ENCODE measurements at regions not wholly inside any gene's neighbourhood (a gene's known extent, or its start where the extent isn't known, plus 50 kb on each side); places are given as distances from the start of the nearest gene placed in this dataset.

DNA sequence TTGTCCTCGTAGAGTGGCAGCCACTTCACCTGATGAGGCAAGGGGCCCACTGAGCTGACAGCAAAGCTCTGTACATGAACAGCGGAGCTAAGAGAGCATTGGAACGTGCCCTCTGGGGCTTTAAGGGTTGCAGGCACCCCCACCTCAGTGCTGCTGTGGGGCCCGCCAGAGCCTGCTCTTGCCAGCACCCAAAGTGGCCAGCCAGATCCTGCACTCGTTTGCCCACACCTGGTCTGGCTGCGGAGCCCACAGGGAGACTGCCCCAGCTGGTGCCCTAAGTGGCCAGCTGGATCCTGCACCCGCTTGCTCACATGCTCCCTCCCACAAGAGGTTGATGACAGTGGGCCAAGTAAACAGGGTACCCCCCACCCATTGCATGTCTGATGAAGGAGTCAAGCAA lies 783.4 kb upstream of the MIR17HG start:
- no peak overlapping the region for H3K4me3 ChIP-seq
- TF ChIP-seq FOXP2 (optimal IDR thresholded peaks at IDR 0.05; ENCODE audit: control extremely low read depth, extremely low read length, insufficient read depth) = no peak
- TF ChIP-seq EZH2 (IDR thresholded peaks at IDR 0.05) = no peak
- no peak for TF ChIP-seq POLR2AphosphoS5 (IDR thresholded peaks at IDR 0.05; ENCODE audit: borderline replicate concordance, low read depth, low read length)
- no peak overlapping the region for H3K9ac ChIP-seq (ENCODE audit: insufficient read length)
- no peaks in the 10 kb centered on the region for H3K36me3 ChIP-seq (ENCODE audit: insufficient read depth, low read length)
- no peak for DNase-seq (ENCODE audit: low read depth, low spot score)
- H3K9me3 ChIP-seq (ENCODE audit: low read depth, low read length) = no peaks in the 10 kb centered on the region
- no peak overlapping the region for H3K27ac ChIP-seq

DNA sequence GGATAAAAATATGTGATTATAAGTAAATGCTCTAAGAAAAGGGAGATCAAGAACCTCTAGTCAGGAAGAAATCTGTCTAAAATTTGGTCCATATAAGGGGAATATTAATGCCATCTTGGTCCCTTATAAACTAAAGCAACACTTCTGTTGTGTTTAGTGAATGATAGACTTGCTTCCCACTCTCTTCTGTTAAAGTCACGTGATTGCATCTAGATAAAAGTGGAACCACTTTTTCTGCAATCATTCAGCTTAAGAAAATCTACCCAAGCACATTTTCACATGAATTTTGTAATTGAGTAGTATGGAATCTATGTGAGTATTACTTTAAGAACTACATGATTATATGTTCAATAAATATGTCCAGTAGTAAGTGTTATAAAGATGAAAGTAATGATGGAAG lies 782.9 kb upstream of the MIR17HG start:
- Histone ChIP-seq H3K27ac (no peak overlapping the region), H3K4me3 (no peak overlapping the region), H3K9ac (ENCODE audit: insufficient read length) (no peak overlapping the region), H3K36me3 (ENCODE audit: insufficient read depth, low read length) (no peaks in the 10 kb centered on the region), H3K9me3 (ENCODE audit: low read depth, low read length) (no peaks in the 10 kb centered on the region)
- TF ChIP-seq FOXP2 (optimal IDR thresholded peaks at IDR 0.05; ENCODE audit: control extremely low read depth, extremely low read length, insufficient read depth) (no peak), EZH2 (IDR thresholded peaks at IDR 0.05) (no peak), POLR2AphosphoS5 (IDR thresholded peaks at IDR 0.05; ENCODE audit: borderline replicate concordance, low read depth, low read length) (no peak)
- DNase-seq (ENCODE audit: low read depth, low spot score) = no peak

DNA sequence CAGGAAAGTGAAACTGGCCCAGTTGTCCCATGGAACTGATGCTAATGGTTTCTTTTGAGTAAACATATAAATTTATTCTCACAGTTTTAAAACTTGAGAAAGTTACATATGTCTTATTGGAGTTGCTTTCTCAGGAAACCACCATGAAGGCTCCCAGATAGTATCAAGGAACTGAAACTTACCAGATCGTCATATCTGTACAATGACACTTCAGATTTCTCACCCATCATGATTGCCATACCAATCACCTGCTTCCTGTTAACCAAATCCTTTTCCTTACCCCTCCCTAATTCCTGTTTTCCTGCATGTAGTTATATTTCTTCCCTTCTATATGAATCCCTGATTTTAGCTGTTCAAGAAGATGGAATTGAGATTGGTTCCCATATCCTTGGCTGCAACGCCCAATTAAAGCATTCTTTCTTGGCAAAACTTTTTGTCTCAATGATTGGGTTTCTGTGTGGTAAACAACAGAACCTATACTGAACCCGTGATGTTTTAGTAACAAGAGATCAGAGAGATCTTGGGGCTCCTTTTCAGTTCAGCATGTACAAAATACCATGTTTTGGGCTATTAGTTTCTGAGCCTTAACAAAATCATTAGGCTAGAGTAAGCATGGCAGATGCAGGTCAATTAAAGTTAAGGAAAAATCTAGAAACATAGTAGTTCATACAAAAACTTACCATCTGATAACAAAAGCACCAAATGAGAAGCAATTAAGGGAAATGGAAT lies 781.3 kb upstream of the MIR17HG start:
- no peaks in the 10 kb centered on the region for H3K36me3 ChIP-seq (ENCODE audit: insufficient read depth, low read length)
- H3K4me3 ChIP-seq = no peak overlapping the region
- no peaks in the 10 kb centered on the region for H3K9me3 ChIP-seq (ENCODE audit: low read depth, low read length)
- H3K27ac ChIP-seq = no peak overlapping the region
- no peak for DNase-seq (ENCODE audit: low read depth, low spot score)
- TF ChIP-seq FOXP2 (optimal IDR thresholded peaks at IDR 0.05; ENCODE audit: control extremely low read depth, extremely low read length, insufficient read depth) (no peak), POLR2AphosphoS5 (IDR thresholded peaks at IDR 0.05; ENCODE audit: borderline replicate concordance, low read depth, low read length) (no peak), EZH2 (IDR thresholded peaks at IDR 0.05) (no peak)
- H3K9ac ChIP-seq (ENCODE audit: insufficient read length) = no peak overlapping the region

DNA sequence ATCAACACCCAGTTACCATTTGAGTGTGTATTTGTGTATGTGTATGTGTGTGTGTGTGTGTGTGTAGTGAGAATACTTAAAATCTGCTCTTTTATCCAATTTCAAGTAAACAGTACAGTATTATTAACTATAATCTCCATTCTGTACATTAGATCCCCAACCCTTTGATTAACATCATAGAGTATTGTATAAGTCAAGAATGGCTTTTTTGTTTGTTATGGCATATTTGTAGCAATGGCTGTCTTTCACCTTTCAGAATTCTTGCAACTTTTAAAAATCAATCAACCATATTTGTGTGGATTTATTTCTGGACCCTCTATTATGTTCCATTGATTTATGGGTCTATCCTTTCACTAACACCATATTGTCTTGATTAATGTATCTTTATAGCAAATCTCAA lies 779.3 kb upstream of the MIR17HG start:
- H3K9ac ChIP-seq (ENCODE audit: insufficient read length) = no peak overlapping the region
- H3K36me3 ChIP-seq (ENCODE audit: insufficient read depth, low read length) = no peaks in the 10 kb centered on the region
- H3K4me3 ChIP-seq = no peak overlapping the region
- no peak overlapping the region for H3K27ac ChIP-seq
- DNase-seq (ENCODE audit: low read depth, low spot score) = no peak
- no peak for TF ChIP-seq FOXP2 (optimal IDR thresholded peaks at IDR 0.05; ENCODE audit: control extremely low read depth, extremely low read length, insufficient read depth)
- no peak for TF ChIP-seq EZH2 (IDR thresholded peaks at IDR 0.05)
- H3K9me3 ChIP-seq (ENCODE audit: low read depth, low read length) = no peaks in the 10 kb centered on the region

DNA sequence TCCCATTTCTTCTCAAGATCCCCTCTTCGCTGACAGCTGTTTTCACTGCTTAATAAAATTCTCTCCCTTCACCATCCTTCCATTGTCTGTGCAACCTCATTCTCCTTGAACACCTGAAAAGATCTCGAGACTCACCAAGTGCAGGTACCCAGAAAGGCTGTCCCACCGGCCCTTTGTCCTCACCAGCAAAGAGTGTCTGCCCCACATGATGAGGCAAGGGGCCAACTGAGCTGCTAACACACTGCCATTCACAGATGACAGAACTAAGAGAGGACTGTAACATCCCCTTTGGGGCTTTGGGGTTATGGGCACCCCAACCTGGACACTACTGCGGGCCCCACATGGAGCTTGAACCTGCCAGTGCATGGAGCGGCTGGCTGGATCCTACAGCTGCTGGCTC lies 771.4 kb upstream of the MIR17HG start:
- TF ChIP-seq POLR2AphosphoS5 (IDR thresholded peaks at IDR 0.05; ENCODE audit: borderline replicate concordance, low read depth, low read length) (no peak), EZH2 (IDR thresholded peaks at IDR 0.05) (no peak), FOXP2 (optimal IDR thresholded peaks at IDR 0.05; ENCODE audit: control extremely low read depth, extremely low read length, insufficient read depth) (no peak)
- Histone ChIP-seq H3K9ac (ENCODE audit: insufficient read length) (no peak overlapping the region), H3K27ac (no peak overlapping the region), H3K4me3 (no peak overlapping the region), H3K9me3 (ENCODE audit: low read depth, low read length) (no peaks in the 10 kb centered on the region), H3K36me3 (ENCODE audit: insufficient read depth, low read length) (no peaks in the 10 kb centered on the region)
- DNase-seq (ENCODE audit: low read depth, low spot score) = no peak

DNA sequence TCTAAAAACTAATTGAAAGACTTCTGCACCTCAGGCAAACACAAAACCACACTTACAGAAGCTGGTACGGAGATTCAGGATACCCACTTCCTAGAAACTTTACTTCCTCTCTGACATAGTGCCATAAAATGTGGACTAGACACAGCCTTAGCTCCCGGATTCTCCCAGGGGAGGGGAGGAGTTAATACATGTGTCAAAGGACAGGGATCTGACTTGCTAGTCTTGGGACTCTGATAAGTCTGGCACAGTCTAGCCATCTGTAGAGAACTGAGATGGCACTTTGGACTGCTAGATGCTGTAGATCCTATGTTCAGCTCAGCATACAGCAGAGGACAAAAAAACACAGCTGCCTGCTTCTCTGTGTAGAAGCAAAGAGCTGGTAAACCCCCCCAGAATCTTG lies 769.8 kb upstream of the MIR17HG start:
- H3K36me3 ChIP-seq (ENCODE audit: insufficient read depth, low read length) = no peaks in the 10 kb centered on the region
- no peak for DNase-seq (ENCODE audit: low read depth, low spot score)
- H3K4me3 ChIP-seq = no peak overlapping the region
- no peaks in the 10 kb centered on the region for H3K9me3 ChIP-seq (ENCODE audit: low read depth, low read length)
- no peak for TF ChIP-seq FOXP2 (optimal IDR thresholded peaks at IDR 0.05; ENCODE audit: control extremely low read depth, extremely low read length, insufficient read depth)
- TF ChIP-seq EZH2 (IDR thresholded peaks at IDR 0.05) = no peak
- H3K9ac ChIP-seq (ENCODE audit: insufficient read length) = no peak overlapping the region
- no peak overlapping the region for H3K27ac ChIP-seq

DNA sequence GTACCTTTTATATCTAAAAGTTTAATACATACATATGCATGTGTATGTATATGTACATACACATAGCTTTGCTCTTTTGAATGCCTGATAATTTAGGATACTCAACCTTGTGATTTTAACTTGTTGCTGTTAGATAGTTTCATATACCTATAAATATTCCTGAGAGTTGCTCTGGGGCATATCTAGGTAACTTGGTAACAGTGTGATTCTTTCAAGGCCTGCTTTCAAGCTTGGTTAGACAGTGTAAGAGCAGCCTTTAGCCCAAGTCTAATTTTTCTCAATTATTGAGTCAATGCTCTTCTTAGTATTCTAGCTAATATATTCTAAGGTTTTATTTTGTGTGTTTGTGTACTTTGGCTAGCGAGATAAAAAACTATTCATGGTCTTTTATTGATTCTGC lies 762.1 kb upstream of the MIR17HG start:
- no peak overlapping the region for H3K9ac ChIP-seq (ENCODE audit: insufficient read length)
- no peak overlapping the region for H3K27ac ChIP-seq
- H3K36me3 ChIP-seq (ENCODE audit: insufficient read depth, low read length) = no peaks in the 10 kb centered on the region
- TF ChIP-seq FOXP2 (optimal IDR thresholded peaks at IDR 0.05; ENCODE audit: control extremely low read depth, extremely low read length, insufficient read depth) (no peak), EZH2 (IDR thresholded peaks at IDR 0.05) (no peak), POLR2AphosphoS5 (IDR thresholded peaks at IDR 0.05; ENCODE audit: borderline replicate concordance, low read depth, low read length) (no peak)
- DNase-seq (ENCODE audit: low read depth, low spot score) = no peak
- no peaks in the 10 kb centered on the region for H3K9me3 ChIP-seq (ENCODE audit: low read depth, low read length)
- no peak overlapping the region for H3K4me3 ChIP-seq

DNA sequence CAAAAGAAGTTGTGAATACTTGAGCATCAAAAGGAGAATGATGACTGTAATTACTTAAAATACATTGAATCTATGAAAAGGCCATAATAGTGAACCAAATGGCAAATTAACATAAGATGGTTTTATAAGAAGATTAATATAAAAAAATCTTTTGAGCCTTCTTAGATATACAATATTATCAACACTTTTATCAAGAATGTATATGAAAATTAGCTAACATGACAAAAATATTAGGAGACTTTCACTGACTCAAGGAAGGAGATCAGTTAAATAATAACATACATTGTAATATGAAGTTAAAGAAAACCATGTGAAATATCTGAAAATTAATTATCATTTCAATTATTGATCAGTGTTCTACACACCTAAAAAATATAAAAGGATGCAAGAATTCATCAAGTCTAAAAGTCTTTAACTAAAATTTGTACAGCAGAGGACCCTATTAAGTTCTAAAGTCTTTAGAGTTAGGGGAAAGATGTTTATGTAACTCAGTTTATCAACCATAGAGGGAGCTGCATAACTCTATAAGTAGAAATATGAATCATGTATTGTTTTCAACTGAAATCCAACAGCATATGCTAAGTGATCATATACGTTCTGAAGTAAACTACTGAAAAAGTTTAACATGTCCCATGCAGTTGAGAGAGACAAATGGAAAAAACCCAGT lies 756.1 kb upstream of the MIR17HG start:
- TF ChIP-seq FOXP2 (optimal IDR thresholded peaks at IDR 0.05; ENCODE audit: control extremely low read depth, extremely low read length, insufficient read depth) = no peak
- Histone ChIP-seq H3K4me3 (no peak overlapping the region), H3K36me3 (ENCODE audit: insufficient read depth, low read length) (no peaks in the 10 kb centered on the region), H3K9ac (ENCODE audit: insufficient read length) (no peak overlapping the region), H3K27ac (no peak overlapping the region), H3K9me3 (ENCODE audit: low read depth, low read length) (no peaks in the 10 kb centered on the region)
- no peak for DNase-seq (ENCODE audit: low read depth, low spot score)

DNA sequence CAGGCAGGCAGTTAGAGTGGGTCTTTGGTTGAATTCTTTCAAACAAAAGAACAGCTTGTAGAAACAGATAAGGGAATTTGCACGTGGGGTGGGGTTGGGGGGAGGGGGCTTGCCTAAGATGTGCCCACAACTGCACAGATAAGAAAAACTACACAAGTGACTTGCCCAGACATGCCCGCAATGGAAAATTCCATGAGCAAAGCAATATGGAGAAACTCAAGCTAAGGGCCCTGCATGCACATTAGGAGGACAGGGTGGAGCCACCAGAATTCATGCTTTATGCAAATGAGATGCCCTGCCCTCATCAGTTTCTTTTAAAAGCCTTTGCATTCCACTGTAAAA lies 755.6 kb upstream of the MIR17HG start:
- H3K27ac ChIP-seq = no peak overlapping the region
- no peak overlapping the region for H3K4me3 ChIP-seq
- no peak overlapping the region for H3K9ac ChIP-seq (ENCODE audit: insufficient read length)
- DNase-seq (ENCODE audit: low read depth, low spot score) = no peak
- H3K36me3 ChIP-seq (ENCODE audit: insufficient read depth, low read length) = no peaks in the 10 kb centered on the region
- no peaks in the 10 kb centered on the region for H3K9me3 ChIP-seq (ENCODE audit: low read depth, low read length)
- TF ChIP-seq FOXP2 (optimal IDR thresholded peaks at IDR 0.05; ENCODE audit: control extremely low read depth, extremely low read length, insufficient read depth) (no peak), EZH2 (IDR thresholded peaks at IDR 0.05) (no peak), POLR2AphosphoS5 (IDR thresholded peaks at IDR 0.05; ENCODE audit: borderline replicate concordance, low read depth, low read length) (no peak)
